Ectodermal cell (in vitro differentiated cells): ENCODE measurements at regions not wholly inside any gene's neighbourhood (a gene's known extent, or its start where the extent isn't known, plus 50 kb on each side); places are given as distances from the start of the nearest gene placed in this dataset.

Experiments used
- H3K27ac ChIP-seq: 2 replicates; pipeline ENCODE4 v1.7.0; 2013; ENCODE audit warnings: mild to moderate bottlenecking, low read depth, low read length; ENCODE audit not compliant: insufficient read depth, poor library complexity, severe bottlenecking
- H3K27me3 ChIP-seq: 2 replicates; pipeline ENCODE4 v1.7.0; 2013; ENCODE audit warnings: mild to moderate bottlenecking, low read length; ENCODE audit not compliant: insufficient read depth, control insufficient read depth, poor library complexity, severe bottlenecking
- H3K36me3 ChIP-seq: one replicate; pipeline ENCODE4 v1.7.0; 2013; ENCODE audit warnings: low read length; ENCODE audit not compliant: control insufficient read depth, insufficient read depth
- H3K4me1 ChIP-seq: one replicate; pipeline ENCODE4 v1.7.0; 2013; ENCODE audit warnings: low read length; ENCODE audit not compliant: control insufficient read depth, insufficient read depth
- H3K4me3 ChIP-seq: 2 replicates; pipeline ENCODE4 v1.7.0; 2013; ENCODE audit warnings: low read depth, low read length, control low read depth; ENCODE audit not compliant: insufficient read depth
- H3K9me3 ChIP-seq: 2 replicates; pipeline ENCODE4 v1.7.0; 2013; ENCODE audit warnings: mild to moderate bottlenecking, low read length, moderate library complexity; ENCODE audit not compliant: control insufficient read depth
- WGBS, 2 experiments: methylation state at CpG; one replicate each; pipeline ENCODE4 v1.1.7; 2013; ENCODE audit warnings: missing lambda C conversion rate in 2 of 2; 5-methylcytosine and 5-hydroxymethylcytosine counted together

DNA sequence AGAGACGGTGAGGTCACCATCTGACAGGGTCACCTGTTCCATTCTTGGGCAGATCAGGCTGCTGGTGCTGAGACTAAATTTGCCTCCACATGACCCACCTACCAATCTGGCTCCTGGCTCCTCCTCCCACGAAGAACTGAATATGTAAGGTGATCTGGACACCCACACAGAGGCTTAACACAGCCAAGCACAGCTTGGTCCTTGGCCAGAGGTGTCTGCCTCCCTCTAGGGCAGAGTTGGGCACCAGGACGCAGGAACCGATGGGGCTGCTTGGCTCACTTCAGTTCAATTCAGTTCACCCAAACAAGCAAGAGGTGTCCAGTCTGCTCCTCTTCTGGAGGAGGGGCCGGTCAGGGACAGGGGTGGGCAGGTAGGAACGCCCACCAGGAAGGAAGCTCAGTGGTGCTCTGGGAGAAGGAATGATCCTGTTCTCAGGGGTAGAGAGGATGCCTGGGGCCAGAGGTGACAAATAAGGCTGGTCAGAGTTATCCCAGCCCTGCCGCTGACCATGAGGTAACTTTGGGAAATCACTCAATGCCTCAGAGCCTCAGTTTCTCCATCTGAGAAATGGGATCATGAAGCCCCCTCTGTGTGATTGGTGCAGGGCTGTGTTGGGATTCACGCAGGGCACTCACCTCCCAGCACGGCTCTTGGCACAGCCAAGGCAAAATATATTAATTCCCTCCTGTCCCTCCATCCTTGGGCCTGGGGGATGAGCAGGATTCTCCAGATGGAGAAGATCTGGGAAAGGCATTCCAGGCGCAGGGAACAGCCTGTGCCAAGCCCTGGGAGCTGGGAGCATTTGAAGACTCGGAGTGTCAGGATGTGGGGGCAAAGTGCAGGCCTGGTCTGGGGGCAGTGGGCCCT is 284.5 kb downstream of the PTPRU start:
- H3K36me3 ChIP-seq: no peaks in the 10 kb centered on the region
- H3K27me3 ChIP-seq: no peaks in the 10 kb centered on the region
- H3K4me1 ChIP-seq: no peaks in the 10 kb centered on the region
- 91% methylated on average over 11 of the region's 11 CpGs for WGBS, 2 experiments
- no peaks in the 10 kb centered on the region for H3K9me3 ChIP-seq
- no peak overlapping the region for H3K27ac ChIP-seq
- no peak overlapping the region for H3K4me3 ChIP-seq

DNA sequence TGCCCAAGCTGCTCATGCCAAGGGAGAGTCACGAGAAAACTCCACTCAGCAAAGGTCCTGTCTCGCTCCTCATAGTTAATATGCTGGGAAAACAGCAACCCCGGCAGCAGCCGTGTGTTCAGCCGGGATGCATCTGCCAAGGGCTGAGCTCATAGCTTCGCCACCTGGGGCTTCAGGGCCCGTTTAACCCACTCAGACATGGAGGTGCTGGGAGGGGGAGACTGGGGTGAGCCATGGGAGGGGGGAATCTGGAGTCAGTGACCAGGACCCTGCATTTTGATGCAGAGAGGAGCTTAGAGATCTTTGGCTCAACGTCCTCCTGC is 283.4 kb downstream of the PTPRU start:
- no peaks in the 10 kb centered on the region for H3K36me3 ChIP-seq
- H3K9me3 ChIP-seq: no peaks in the 10 kb centered on the region
- H3K27ac ChIP-seq: no peak overlapping the region
- no peak overlapping the region for H3K4me3 ChIP-seq
- H3K27me3 ChIP-seq: no peaks in the 10 kb centered on the region
- no peaks in the 10 kb centered on the region for H3K4me1 ChIP-seq
- 84 to 91% methylated on average over 8 of the region's 8 CpGs for WGBS, 2 experiments

DNA sequence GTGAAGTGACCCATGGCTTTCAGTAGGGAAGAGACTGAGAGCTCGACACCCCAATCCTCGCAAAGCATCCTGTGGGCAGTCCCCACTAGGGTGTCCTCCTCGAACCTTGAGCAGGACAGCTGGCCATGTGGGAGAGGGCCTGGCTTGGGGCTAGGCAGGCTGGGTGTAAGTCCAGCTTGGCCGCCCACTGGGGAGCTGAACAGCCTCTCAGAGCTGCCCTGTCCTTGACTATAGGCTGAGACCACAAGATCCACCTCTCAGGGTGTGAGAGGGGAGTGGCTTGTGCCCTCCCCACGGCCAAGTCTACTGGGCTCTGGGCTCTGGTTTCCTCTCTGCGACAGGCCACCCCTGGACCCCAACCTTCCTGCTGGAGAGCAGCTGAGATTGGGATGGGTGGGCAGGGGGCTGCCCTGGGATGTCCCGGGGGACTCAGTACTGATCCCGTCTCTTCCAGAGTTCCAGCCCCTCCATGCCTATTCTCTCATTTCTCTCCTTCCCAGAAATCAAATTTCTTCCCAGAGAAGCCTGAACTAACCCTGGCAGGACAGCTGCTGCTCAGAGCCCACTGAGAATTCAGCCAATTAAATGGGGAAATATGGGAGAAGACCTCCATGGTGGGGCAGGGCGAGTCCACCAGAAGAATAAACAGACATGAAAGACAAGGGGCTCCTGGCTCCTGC is 282.9 kb downstream of the PTPRU start:
- Histone ChIP-seq H3K36me3 (no peaks in the 10 kb centered on the region), H3K27me3 (no peaks in the 10 kb centered on the region), H3K9me3 (no peaks in the 10 kb centered on the region), H3K27ac (no peak overlapping the region), H3K4me3 (no peak overlapping the region), H3K4me1 (no peaks in the 10 kb centered on the region)
- WGBS, 2 experiments: 89 to 95% methylated on average over 9 of the region's 9 CpGs

DNA sequence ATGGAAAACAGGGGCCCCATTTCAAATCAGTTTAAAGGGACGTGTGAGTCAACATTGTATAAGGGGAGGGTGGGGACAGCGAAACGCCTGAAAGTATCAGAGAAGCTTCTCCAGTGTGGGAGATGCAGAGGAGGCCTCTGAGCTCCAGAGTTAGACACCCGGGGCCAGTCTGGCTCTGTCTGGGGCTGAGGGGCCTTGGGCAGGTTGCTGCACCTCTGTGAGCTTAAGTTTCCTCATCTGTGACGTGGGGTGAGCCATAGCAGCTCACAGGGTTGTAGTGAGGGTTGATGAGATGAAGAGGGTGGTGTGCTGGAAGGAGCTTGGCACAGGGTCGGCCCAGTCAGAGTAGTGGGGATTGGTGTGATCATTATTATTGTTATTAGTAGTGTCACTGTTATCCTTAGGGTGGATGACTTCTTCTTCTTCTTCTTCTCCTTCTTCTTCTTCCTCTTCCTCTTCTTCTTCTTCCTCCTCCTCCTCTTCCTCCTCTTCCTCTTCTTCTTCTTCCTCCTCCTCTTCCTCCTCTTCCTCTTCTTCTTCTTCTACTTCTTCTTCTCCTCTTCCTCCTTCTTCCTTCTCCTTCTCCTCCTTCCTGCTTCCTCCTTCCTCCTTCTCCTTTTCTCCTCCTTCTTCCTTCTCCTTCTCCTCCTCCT is 282.0 kb downstream of the PTPRU start:
- no peaks in the 10 kb centered on the region for H3K4me1 ChIP-seq
- no peak overlapping the region for H3K27ac ChIP-seq
- WGBS, 2 experiments: 91 to 94% methylated on average over 6 of the region's 6 CpGs
- no peak overlapping the region for H3K4me3 ChIP-seq
- no peaks in the 10 kb centered on the region for H3K27me3 ChIP-seq
- H3K9me3 ChIP-seq: no peaks in the 10 kb centered on the region
- no peaks in the 10 kb centered on the region for H3K36me3 ChIP-seq

DNA sequence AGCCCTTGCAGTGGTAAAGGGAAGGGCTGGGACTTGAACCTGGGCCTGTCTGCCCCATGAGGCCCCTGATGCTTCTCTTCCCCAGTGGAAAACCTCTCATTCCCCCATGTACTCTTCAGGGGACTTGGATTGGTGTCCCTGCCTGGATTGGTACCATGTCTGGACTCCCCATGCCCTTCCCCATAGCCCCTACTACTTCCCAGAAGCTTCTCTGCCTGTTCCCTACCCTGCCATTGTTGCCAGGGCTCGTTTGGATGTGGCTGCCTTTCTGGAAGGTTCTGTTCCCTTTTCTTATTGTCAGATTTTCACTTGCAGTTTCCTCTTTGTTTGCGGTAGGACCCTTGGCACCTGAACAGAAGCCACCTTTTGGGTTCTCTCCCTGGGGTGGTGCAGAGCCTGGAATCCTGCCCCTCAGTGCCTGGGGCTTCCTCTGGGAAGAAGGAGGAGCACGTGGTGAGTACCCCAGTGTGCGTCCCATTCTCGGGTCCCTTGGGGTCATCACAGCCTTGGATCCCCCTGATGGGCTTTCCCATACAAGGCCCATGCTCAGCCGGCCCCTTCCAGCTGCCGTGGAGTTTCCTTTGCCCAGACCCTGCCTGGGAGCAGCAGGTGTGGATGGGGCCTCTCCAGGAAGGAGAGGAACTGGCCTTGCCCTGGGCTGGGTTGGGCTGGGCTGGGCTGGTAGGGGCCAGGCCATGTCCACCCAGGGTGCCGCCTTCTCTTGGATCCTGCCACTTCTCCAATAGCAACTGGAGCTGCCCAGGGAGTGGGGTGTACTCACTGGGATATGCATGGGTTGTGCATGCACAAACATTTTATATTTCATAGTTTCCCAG is 281.1 kb downstream of the PTPRU start:
- Histone ChIP-seq H3K4me1 (no peaks in the 10 kb centered on the region), H3K27ac (no peak overlapping the region), H3K9me3 (no peaks in the 10 kb centered on the region)

DNA sequence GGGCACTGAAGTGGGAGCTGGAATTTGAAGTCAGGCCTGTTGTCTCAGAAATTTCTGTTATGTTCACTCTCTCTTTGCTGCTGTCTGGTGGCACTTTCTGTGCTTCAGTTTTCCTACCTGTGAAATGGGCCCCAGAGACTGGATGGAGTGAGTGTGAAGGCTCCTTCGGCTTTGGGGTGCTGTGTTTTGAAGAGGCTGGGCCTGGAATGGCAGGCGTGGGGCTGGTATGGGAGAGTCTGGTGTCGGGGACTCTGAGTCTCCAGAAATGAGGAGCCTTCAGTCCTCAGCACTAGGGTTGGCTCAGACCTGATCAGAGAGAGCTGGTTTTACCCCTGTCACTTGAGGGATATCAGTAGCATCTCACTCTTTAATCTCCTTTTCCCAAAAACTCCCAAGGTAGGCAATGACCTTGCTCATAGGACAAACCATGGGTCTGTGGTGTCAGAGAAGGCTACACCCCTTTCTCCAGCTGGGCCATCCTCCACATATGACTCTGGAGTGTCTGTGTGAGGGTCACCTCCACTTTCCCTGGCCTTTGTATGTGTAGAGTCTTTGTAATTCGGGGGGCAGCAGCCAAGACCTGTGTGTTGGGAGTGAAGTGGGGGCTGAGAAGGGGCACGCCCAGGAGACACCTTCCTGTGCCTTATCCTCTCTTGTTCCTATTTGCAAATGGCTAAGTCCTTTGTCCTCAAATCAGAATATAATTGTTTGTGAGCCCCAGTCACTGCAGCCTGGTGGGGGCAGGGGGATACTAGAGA is 279.9 kb downstream of the PTPRU start:
- Histone ChIP-seq H3K4me3 (no peak overlapping the region), H3K27ac (no peak overlapping the region), H3K9me3 (no peaks in the 10 kb centered on the region), H3K36me3 (no peaks in the 10 kb centered on the region), H3K4me1 (no peaks in the 10 kb centered on the region), H3K27me3 (no peaks in the 10 kb centered on the region)
- WGBS, 2 experiments: 90 to 92% methylated on average over 4 to 5 of the region's 5 CpGs

More for the DNA sequence above, 281.1 kb downstream of the PTPRU start:
- Histone ChIP-seq H3K27me3 (no peaks in the 10 kb centered on the region), H3K36me3 (no peaks in the 10 kb centered on the region), H3K4me3 (no peak overlapping the region)
- WGBS, 2 experiments: 89 to 91% methylated on average over 8 of the region's 8 CpGs

DNA sequence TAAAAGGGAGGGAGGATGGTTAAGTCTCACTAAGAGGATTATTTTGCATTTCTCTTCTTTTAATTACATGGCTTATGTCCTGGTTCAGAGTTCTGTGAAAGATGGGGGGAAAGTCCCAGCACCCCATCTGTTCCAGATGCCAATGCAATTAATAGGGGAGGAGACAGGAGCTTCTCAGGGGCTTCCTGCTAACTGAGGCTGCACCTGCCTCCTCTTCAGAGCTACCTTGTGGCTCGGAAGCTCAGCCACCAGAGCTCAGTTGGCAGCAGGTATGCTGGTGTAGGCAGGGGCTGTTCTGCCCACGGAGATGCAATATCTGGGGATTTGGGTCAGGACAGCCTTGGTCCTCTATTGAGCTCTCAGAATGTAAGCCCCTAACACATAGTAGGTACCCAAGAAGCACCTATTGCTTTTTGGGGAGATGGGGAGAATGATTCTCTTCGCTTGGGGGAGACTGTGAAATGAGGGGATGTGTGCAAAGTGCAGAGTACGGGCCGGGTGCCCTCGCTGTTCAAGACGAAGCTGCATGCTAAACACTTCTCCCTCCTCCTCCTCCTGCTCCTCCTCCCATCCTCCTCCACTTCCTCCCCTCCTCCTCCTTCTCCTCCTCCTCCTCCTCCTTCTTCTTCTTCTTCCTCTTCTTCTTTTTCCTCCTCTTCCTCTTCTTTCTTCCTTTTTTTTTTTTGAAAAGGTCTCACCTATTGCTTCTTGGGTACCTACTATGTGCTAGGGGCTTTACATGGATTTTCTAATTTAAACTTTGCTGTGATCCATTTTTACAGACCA is 279.0 kb downstream of the PTPRU start:
- H3K36me3 ChIP-seq: no peaks in the 10 kb centered on the region
- H3K9me3 ChIP-seq: no peaks in the 10 kb centered on the region
- no peak overlapping the region for H3K4me3 ChIP-seq
- H3K27ac ChIP-seq: no peak overlapping the region
- no peaks in the 10 kb centered on the region for H3K4me1 ChIP-seq
- H3K27me3 ChIP-seq: no peaks in the 10 kb centered on the region
- 81 to 88% methylated on average over 7 of the region's 7 CpGs for WGBS, 2 experiments

DNA sequence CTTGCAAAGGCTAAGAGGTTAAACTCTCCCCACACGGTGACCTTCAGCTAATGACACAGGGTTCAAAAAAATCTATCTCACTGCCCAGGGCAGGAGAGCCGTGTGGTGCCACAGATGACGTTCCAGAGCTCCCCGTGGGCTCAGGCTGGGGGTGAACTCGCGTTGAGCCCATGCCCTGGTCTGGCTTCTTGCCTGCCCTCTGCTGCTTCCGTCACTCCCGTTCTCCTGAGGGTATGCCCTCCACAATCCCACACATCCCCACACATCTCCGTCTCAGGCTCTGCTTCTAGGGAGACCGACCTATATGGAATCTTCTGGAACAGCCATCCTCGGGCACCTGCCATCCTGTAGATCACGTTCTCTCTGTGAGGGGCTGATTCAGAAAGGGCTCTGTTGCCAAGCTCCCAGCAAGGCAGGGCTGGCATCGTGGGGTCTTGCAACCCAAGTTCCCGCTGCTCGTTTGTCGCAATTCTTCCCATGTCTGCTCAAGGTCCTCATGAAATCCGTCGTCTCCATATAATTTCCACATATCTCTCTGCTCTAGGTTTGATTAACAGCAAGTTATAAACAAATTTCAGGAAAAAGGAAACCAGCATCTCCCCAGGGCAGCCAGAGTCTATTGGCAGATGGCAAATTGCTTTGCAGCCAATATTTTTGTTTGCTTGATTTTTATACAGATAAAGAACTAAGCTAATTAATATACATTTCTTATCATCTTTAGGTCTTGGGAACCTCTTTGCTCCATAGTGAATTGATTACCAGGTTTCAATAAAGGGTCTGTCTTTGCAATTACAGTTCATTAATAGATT is 278.2 kb downstream of the PTPRU start:
- WGBS, 2 experiments: 93 to 94% methylated on average over 18 of the region's 18 CpGs
- Histone ChIP-seq H3K4me3 (no peak overlapping the region), H3K27ac (no peak overlapping the region)

More for the DNA sequence above, 278.2 kb downstream of the PTPRU start:
- Histone ChIP-seq H3K36me3 (no peaks in the 10 kb centered on the region), H3K4me1 (no peaks in the 10 kb centered on the region), H3K27me3 (no peaks in the 10 kb centered on the region), H3K9me3 (no peaks in the 10 kb centered on the region)
